ENCODE measurements at regions not wholly inside any gene's neighbourhood (a gene's known extent, or its start where the extent isn't known, plus 50 kb on each side); places are given as distances from the start of the nearest gene placed in this dataset.

DNA sequence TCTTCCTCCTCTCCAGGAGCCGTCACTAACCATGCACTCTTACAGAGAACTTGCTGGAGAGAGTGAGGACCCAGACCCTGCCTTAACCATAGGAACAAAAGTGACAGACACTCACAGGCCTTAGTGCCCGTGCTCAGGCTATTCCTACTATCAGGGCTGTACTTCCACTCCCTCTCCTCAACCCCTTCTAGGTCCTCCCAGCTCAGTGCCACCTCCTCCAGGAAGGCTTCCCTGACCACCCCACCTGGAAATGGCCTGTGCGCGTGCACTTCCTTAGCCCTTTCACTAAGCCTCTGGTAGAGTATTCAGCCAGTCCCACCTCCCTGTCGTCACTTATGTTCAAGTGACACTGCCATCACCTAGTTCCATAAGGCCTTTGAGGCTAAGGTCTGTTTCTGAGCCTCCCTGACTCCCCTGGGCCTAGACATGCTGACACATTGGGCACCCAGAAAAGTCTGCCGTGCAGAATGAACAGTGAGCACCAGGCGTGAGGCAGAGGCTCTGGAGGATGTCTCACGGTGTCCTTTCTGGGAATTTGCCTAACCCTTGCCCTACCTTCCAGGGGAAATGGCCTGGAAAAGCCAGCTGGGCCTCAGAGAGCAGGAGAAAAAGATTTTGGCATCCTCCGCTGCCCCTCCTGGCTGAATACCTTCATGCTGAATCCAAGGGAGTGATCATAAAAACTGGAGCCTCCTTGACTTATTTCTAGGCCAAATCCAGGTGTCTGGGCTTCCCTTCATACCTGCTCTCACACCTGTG is 108.6 kb upstream of the SMAD3 start:
- TF ChIP-seq JUN (IDR thresholded peaks at IDR 0.05; ENCODE audit: low read depth, low read length), result no peak
- TF ChIP-seq, protein P1, sequence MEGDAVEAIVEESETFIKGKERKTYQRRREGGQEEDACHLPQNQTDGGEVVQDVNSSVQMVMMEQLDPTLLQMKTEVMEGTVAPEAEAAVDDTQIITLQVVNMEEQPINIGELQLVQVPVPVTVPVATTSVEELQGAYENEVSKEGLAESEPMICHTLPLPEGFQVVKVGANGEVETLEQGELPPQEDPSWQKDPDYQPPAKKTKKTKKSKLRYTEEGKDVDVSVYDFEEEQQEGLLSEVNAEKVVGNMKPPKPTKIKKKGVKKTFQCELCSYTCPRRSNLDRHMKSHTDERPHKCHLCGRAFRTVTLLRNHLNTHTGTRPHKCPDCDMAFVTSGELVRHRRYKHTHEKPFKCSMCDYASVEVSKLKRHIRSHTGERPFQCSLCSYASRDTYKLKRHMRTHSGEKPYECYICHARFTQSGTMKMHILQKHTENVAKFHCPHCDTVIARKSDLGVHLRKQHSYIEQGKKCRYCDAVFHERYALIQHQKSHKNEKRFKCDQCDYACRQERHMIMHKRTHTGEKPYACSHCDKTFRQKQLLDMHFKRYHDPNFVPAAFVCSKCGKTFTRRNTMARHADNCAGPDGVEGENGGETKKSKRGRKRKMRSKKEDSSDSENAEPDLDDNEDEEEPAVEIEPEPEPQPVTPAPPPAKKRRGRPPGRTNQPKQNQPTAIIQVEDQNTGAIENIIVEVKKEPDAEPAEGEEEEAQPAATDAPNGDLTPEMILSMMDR (IDR thresholded peaks at IDR 0.05; ENCODE audit: control extremely low read depth in 1 of 3, insufficient read depth in 1 of 3, low read depth in 1 of 3, low read length in 3 of 3), result no peak
- no peak for TF ChIP-seq ZNF274 (IDR thresholded peaks at IDR 0.05; ENCODE audit: borderline replicate concordance, extremely low read depth, low read length)
- TF ChIP-seq TAF1 (IDR thresholded peaks at IDR 0.05; ENCODE audit: low read depth, low read length), result no peak
- no peak for TF ChIP-seq PHF8 (conservative IDR thresholded peaks at IDR 0.05; ENCODE audit: low read depth, low read length)
- no peak for TF ChIP-seq JUND (IDR thresholded peaks at IDR 0.05; ENCODE audit: low read length)
- no peak for TF ChIP-seq POLR2A (IDR thresholded peaks at IDR 0.05; ENCODE audit: control extremely low read depth in 1 of 2, low read depth in 2 of 2, low read length in 2 of 2)
- TF ChIP-seq TCF12 (IDR thresholded peaks at IDR 0.05; ENCODE audit: low read depth, low read length), result no peak
- TF ChIP-seq BACH1 (IDR thresholded peaks at IDR 0.05; ENCODE audit: low read length), result no peak
- no peak for TF ChIP-seq GTF2F1 (IDR thresholded peaks at IDR 0.05; ENCODE audit: borderline replicate concordance, low read depth, low read length)
